PC-3 (cell line): ENCODE measurements at regions not wholly inside any gene's neighbourhood (a gene's known extent, or its start where the extent isn't known, plus 50 kb on each side); places are given as distances from the start of the nearest gene placed in this dataset.

Experiments used
- ATAC-seq: fragments of 200-7000 bp; cut with Tn5 transposase; 2 replicates; pipeline ENCODE4 v1.9.1; 2020; ENCODE audit warnings: mild to moderate bottlenecking, moderate library complexity
- BruUV-seq: library from RNA; stranded (reverse); fragments of 400-500 nt; replicated peaks from 2 replicates; lab custom pipeline; 2021; lab: Mats Ljungman, UMichigan
- CTCF ChIA-PET: fragments of 300-600 bp; sonication (Branson Sonifier 250); formaldehyde crosslinking; loops from one replicate; lab custom pipeline; 2022; ENCODE audit warnings: antibody characterized with exemption; lab: Charles Lee
- POLR2A ChIA-PET: fragments of 300-600 bp; sonication (Branson Sonifier 250); formaldehyde crosslinking; loops from one replicate; lab custom pipeline; 2022; ENCODE audit warnings: antibody characterized with exemption; ENCODE audit not compliant: unreplicated experiment; lab: Charles Lee
- DNase-seq: peaks from one replicate; pipeline ENCODE4 v3.0.0-alpha.2; 2015
- H2AFZ ChIP-seq: fragments of 300-600 bp; sonication (generic); 2 replicates; pipeline ENCODE4 v1.6.0; 2016; ENCODE audit warnings: antibody characterized with exemption, low read length
- H3F3A ChIP-seq: fragments of 300-600 bp; sonication (generic); one replicate; pipeline ENCODE4 v1.6.0; 2017; ENCODE audit warnings: antibody characterized with exemption, low read length, control low read depth, mild to moderate bottlenecking; ENCODE audit not compliant: unreplicated experiment
- H3K27ac ChIP-seq: fragments of 300-600 bp; sonication (generic); 2 replicates; pipeline ENCODE4 v1.5.1; 2016; ENCODE audit warnings: mild to moderate bottlenecking, low read length
- H3K27me3 ChIP-seq: fragments of 300-600 bp; sonication (generic); 2 replicates; pipeline ENCODE4 v1.6.1; 2016; ENCODE audit warnings: low read length, mixed read lengths
- H3K36me3 ChIP-seq: fragments of 300-600 bp; sonication (generic); 2 replicates; pipeline ENCODE4 v1.6.1; 2016; ENCODE audit warnings: low read depth, mixed run types, low read length, mixed read lengths
- H3K4me1 ChIP-seq: fragments of 300-600 bp; sonication (generic); 2 replicates; pipeline ENCODE4 v1.5.1; 2016; ENCODE audit warnings: low read length; ENCODE audit not compliant: insufficient read depth
- H3K4me2 ChIP-seq: fragments of 300-600 bp; sonication (generic); 2 replicates; pipeline ENCODE4 v1.6.0; 2016; ENCODE audit warnings: low read length
- H3K4me3 ChIP-seq: fragments of 300-600 bp; sonication (generic); 2 replicates; pipeline ENCODE4 v1.5.1; 2016; ENCODE audit warnings: mild to moderate bottlenecking, low read length, mixed read lengths
- H3K79me2 ChIP-seq: fragments of 300-600 bp; sonication (generic); 2 replicates; pipeline ENCODE4 v1.6.1; 2017; ENCODE audit warnings: low read length, mixed read lengths
- H3K9ac ChIP-seq: fragments of 300-600 bp; sonication (generic); 2 replicates; pipeline ENCODE4 v1.6.0; 2016; ENCODE audit warnings: mild to moderate bottlenecking, low read length
- H3K9me2 ChIP-seq: fragments of 300-600 bp; sonication (generic); replicated peaks from 2 replicates; pipeline ENCODE4 v1.6.1; 2016; ENCODE audit warnings: mixed run types, low read length, mixed read lengths
- H3K9me3 ChIP-seq: fragments of 300-600 bp; sonication (generic); 2 replicates; pipeline ENCODE4 v1.6.1; 2016; ENCODE audit warnings: low read length, mixed read lengths
- H4K20me1 ChIP-seq: fragments of 300-600 bp; sonication (generic); 2 replicates; pipeline ENCODE4 v1.6.1; 2016; ENCODE audit warnings: low read length, mixed read lengths
- CTCF ChIP-seq: fragments of 300-600 bp; sonication (generic); conservative IDR thresholded peaks from 2 replicates; pipeline ENCODE4 v1.5.1; 2017; ENCODE audit warnings: antibody characterized with exemption, low read depth, mild to moderate bottlenecking, low read length
- EZH2 ChIP-seq: fragments of 300-600 bp; sonication (generic); IDR thresholded peaks from one replicate; pipeline ENCODE4 v1.6.1; 2017; ENCODE audit warnings: antibody characterized with exemption, mild to moderate bottlenecking, low read length; ENCODE audit not compliant: unreplicated experiment
- EZH2phosphoT487 ChIP-seq: fragments of 300-600 bp; sonication (generic); IDR thresholded peaks from 2 replicates; pipeline ENCODE4 v1.6.1; 2018; ENCODE audit warnings: mild to moderate bottlenecking, antibody characterized with exemption, low read length, borderline replicate concordance
- intact Hi-C: fragments of 100-400 bp; cut with micrococcal nuclease; formaldehyde crosslinking; loops from 2 replicates; pipeline ENCODE4 v1.9.0; 2023

GRCh38 chr3:64801856-64802255, 114.1 kb upstream of the ADAMTS9 start:
- Histone ChIP-seq H3K4me3 (no peak overlapping the region), H3K9me2 (no peaks in the 10 kb centered on the region), H4K20me1 (no peaks in the 10 kb centered on the region), H3K4me2 (no peak overlapping the region), H3K27me3 (no peaks in the 10 kb centered on the region), H3K36me3 (no peaks in the 10 kb centered on the region), H3K4me1 (no peaks in the 10 kb centered on the region), H3K79me2 (no peaks in the 10 kb centered on the region), H3K27ac (no peak overlapping the region), H3F3A (no peaks in the 10 kb centered on the region), H3K9ac (no peak overlapping the region), H2AFZ (no peak overlapping the region), H3K9me3 (no peaks in the 10 kb centered on the region)
- intact Hi-C loops, result no loop called here
- ATAC-seq (no peak), DNase-seq (no peak)
- ChIA-PET CTCF (no interaction called here), POLR2A (no interaction called here)
- BruUV-seq, result no TSS peak
- no peak for TF ChIP-seq CTCF
- TF ChIP-seq EZH2, result no peak
- no peak for TF ChIP-seq EZH2phosphoT487

GRCh38 chr3:64799606-64800005, 111.8 kb upstream of the ADAMTS9 start:
- intact Hi-C loops, result no loop called here
- Histone ChIP-seq H3K9me2 (no peaks in the 10 kb centered on the region), H3K4me1 (no peaks in the 10 kb centered on the region), H3K9me3 (no peaks in the 10 kb centered on the region), H3K79me2 (no peaks in the 10 kb centered on the region), H3K36me3 (no peaks in the 10 kb centered on the region), H3K4me3 (no peak overlapping the region), H3K9ac (no peak overlapping the region), H3F3A (no peaks in the 10 kb centered on the region), H3K27ac (no peak overlapping the region), H3K4me2 (no peak overlapping the region), H2AFZ (no peak overlapping the region), H3K27me3 (no peaks in the 10 kb centered on the region), H4K20me1 (no peaks in the 10 kb centered on the region)
- DNase-seq (no peak), ATAC-seq (no peak)
- POLR2A ChIA-PET, result no interaction called here
- no peak for TF ChIP-seq EZH2
- TF ChIP-seq CTCF, result no peak
- no peak for TF ChIP-seq EZH2phosphoT487
- CTCF ChIA-PET, result no interaction called here
- BruUV-seq, result no TSS peak

- intact Hi-C loops, result no loop called here
- POLR2A ChIA-PET, result no interaction called here
- H3K27ac ChIP-seq, result no peak overlapping the region
- H3K9ac ChIP-seq, result no peak overlapping the region
- no TSS peak for BruUV-seq
- no peaks in the 10 kb centered on the region for H3F3A ChIP-seq
- no peak overlapping the region for H3K4me3 ChIP-seq
- H3K4me1 ChIP-seq, result no peaks in the 10 kb centered on the region
- H3K36me3 ChIP-seq, result no peaks in the 10 kb centered on the region
- CTCF ChIA-PET, result no interaction called here
- TF ChIP-seq EZH2, result no peak
- TF ChIP-seq EZH2phosphoT487, result no peak
- no peak for TF ChIP-seq CTCF
- ATAC-seq (no peak), DNase-seq (no peak)
- no peaks in the 10 kb centered on the region for H4K20me1 ChIP-seq
- H3K79me2 ChIP-seq, result no peaks in the 10 kb centered on the region
- H3K9me3 ChIP-seq, result no peaks in the 10 kb centered on the region
- H3K4me2 ChIP-seq, result no peak overlapping the region
- H3K9me2 ChIP-seq, result no peaks in the 10 kb centered on the region
- no peak overlapping the region for H2AFZ ChIP-seq
- no peaks in the 10 kb centered on the region for H3K27me3 ChIP-seq
Observed at GRCh38 chr3:64798316-64798715, 110.5 kb upstream of the ADAMTS9 start.
